Chondrocyte (in vitro differentiated cells): ENCODE measurements at regions not wholly inside any gene's neighbourhood (a gene's known extent, or its start where the extent isn't known, plus 50 kb on each side); places are given as distances from the start of the nearest gene placed in this dataset.

Experiments
- DNase-seq: peaks from one replicate; pipeline ENCODE4 v3.0.0; 2021; ENCODE audit warnings: mixed read lengths, low spot score
- H3K27ac Mint-ChIP-seq: one replicate; pipeline ENCODE4 v1.8.0; 2021; ENCODE audit warnings: mild to moderate bottlenecking, moderate library complexity, mixed read lengths; ENCODE audit not compliant: unreplicated experiment
- H3K27me3 Mint-ChIP-seq: 2 replicates; pipeline ENCODE4 v1.8.0; 2021; ENCODE audit warnings: low read depth, mixed read lengths
- H3K36me3 Mint-ChIP-seq: 2 replicates; pipeline ENCODE4 v1.8.0; 2021; ENCODE audit warnings: low read depth, mixed read lengths
- H3K4me1 Mint-ChIP-seq: 2 replicates; pipeline ENCODE4 v1.8.0; 2021; ENCODE audit warnings: low read depth, mild to moderate bottlenecking, mixed read lengths
- H3K4me3 Mint-ChIP-seq: one replicate; pipeline ENCODE4 v1.8.0; 2021; ENCODE audit warnings: mild to moderate bottlenecking, moderate library complexity, mixed read lengths; ENCODE audit not compliant: unreplicated experiment
- H3K9me3 Mint-ChIP-seq: 2 replicates; pipeline ENCODE4 v1.8.0; 2021; ENCODE audit warnings: low read depth, mixed read lengths
- CTCF ChIP-seq: fragments of 200-600 bp; sonication (generic); IDR thresholded peaks from 2 replicates; pipeline ENCODE4 v1.5.0; 2021; ENCODE audit warnings: antibody characterized with exemption, mild to moderate bottlenecking, moderate library complexity

DNA sequence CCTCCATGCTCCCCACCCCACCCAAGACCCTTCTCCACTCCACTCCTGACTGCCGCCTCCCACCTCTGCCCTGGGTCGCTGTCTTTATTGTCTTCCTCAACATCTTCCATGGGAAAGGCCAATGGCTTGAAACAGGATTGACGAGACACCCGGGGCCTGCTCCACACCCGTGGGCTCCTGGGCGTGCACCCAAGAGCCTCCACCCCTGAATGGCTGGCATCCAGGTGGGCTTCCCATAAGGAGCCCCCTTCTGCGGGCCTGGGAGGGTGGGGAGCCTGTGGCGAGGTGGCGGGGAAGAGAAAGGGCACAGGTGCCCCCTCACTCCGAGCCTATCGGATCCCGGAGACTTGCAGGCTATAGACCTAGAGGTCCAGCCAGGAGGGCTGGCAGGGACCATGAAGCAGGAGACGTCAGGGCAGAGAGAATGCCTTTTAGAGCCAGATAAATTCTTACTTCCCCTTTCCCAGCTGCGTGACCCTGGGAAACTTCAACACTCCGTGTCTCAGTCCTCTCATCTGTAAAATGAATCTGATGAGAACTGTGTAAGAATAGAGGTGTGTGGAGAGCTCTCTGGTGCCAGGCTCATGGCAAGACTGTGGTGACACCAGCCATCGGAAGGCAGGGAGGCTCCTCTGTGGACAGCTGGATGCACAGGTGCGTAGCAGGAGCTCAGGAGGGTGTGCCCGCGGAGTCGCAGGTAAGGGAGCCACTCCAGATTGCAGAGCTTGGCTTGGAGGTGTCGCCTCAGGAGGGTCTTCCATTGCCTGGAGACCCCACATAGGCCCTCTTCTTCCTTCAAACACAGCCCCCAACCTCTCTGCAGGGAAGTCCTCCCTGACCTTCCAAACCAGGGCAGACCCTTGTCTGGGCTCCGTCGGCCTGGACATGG, 53.9 kb downstream of the SMIM38 start:
- Mint-ChIP-seq H3K4me1 (peaks cover 3% of the 10 kb centered on the region), H3K27me3 (peaks cover 20% of the 10 kb centered on the region), H3K36me3 (no peaks in the 10 kb centered on the region), H3K27ac (no peak overlapping the region), H3K9me3 (peaks cover 6% of the 10 kb centered on the region), H3K4me3 (no peak overlapping the region)
- no peak for DNase-seq
- no peak for TF ChIP-seq CTCF

DNA sequence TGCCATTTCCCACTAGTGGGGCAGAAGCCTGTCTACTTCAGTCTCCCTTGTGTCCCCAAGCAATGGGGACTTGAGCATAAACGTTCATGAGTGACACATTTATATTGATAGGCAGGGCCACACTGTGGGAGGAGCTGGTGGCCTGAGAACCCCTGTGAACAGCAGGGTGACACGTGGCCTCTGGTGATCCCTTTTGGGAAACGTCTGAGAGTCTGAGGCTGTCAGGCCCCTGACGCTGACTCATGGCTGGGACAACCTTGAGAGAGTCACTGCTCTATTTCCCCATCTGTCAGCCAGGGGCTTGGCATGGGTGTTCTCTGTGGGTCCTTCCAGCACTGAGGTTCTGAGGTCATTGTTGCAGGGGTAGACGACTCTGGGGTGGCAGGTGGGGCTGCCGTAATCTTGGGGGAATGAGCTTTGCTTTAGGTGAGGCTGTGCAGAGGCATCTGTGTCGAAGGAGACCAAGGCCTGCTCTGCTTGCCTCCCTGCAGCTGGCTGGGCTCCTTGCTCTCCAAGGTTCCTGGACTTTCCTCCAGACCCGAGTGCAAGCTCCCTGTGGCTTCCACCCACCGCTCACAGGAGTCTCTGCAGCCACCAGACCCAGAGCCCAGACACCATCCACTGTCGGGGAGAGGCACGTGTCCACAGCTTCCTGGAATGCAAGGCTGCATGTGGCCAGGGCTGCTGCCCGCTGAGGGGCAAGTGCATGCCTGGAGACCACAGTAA, 54.7 kb downstream of the SMIM38 start:
- Mint-ChIP-seq H3K27me3 (peaks cover 20% of the 10 kb centered on the region), H3K4me3 (no peak overlapping the region), H3K36me3 (no peaks in the 10 kb centered on the region), H3K27ac (no peak overlapping the region), H3K9me3 (peaks cover 6% of the 10 kb centered on the region), H3K4me1 (peaks cover 3% of the 10 kb centered on the region)
- DNase-seq: no peak
- TF ChIP-seq CTCF: no peak

DNA sequence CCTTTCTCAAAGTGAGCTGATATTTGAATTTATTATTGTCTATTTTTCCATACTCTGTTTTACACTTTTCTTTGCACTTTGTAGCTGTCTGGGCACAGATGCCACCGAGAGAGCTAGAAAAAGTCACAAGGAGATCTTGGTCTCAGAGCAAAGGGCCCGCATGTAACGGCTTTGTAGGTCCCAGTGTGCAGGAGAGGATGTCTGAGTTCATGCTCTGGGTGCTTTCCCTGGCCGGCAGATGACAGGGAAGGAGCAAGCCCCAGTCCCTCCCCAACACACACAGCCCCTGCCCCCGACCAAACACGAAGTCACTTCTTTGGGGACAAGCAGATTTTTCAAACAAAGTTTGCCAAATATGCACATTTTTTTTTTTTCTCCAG, 55.8 kb downstream of the SMIM38 start:
- Mint-ChIP-seq H3K4me3 (no peak overlapping the region), H3K36me3 (no peaks in the 10 kb centered on the region), H3K27ac (no peak overlapping the region), H3K9me3 (peaks cover 6% of the 10 kb centered on the region), H3K27me3 (peaks cover 18% of the 10 kb centered on the region), H3K4me1 (peaks cover 3% of the 10 kb centered on the region)
- no peak for TF ChIP-seq CTCF
- no peak for DNase-seq

DNA sequence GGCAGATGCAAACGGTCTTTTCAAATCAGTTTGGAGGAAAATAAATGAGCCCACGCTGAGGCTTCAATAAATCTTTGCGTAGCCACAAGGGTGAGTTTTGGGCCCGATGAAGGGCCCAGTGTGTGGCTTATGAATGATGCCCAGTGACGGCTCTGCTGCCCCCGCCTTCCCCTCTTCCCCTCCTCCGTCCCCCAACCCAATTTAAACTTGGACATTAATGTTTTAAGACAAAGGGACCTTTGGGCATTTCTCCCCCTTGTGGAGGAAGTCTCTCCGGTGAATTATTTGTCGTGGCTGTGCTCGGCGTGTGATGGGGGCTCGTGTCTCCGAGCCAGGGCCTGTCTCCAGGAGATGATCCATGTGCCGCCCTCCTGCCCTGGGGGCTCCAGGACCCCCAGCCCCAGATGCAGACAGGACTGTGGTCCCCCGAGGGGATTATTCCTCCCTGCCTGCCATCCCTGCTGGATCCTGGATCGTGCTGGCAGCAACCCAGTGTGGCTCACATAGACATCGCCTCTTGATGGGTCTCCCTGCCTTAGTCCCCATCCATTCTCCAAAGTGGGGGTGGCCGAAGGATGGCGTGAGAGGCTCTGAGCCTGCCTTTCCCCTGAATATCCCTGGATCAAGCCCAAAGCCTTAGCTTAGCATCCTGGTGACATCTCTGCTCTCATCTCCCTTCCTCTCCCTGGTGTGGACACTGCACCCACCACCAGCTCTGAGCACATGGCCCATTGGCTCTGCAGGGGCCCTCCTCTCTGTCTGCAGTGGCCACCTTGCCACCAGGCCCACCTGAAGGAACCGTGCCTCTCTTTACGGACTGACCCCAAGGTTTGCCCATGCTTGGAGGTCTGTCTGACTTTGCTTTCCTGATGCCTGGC, 56.4 kb downstream of the SMIM38 start:
- peak; percentile 76 for TF ChIP-seq CTCF
- H3K4me3 Mint-ChIP-seq: no peak overlapping the region
- H3K4me1 Mint-ChIP-seq: peaks cover 3% of the 10 kb centered on the region
- H3K9me3 Mint-ChIP-seq: peaks cover 6% of the 10 kb centered on the region
- no peak overlapping the region for H3K27ac Mint-ChIP-seq
- H3K36me3 Mint-ChIP-seq: no peaks in the 10 kb centered on the region
- DNase-seq: no peak
- H3K27me3 Mint-ChIP-seq: peaks cover 15% of the 10 kb centered on the region

- H3K27ac Mint-ChIP-seq: no peak overlapping the region
- peaks cover 14% of the 10 kb centered on the region for H3K27me3 Mint-ChIP-seq
Measured at GRCh38 chr11:69212798-69213110, 57.0 kb downstream of the SMIM38 start.

More at GRCh38 chr11:69212798-69213110, 57.0 kb downstream of the SMIM38 start:
- no peak for TF ChIP-seq CTCF
- H3K36me3 Mint-ChIP-seq: no peaks in the 10 kb centered on the region
- H3K4me3 Mint-ChIP-seq: no peak overlapping the region
- H3K9me3 Mint-ChIP-seq: peaks cover 6% of the 10 kb centered on the region
- peaks cover 3% of the 10 kb centered on the region for H3K4me1 Mint-ChIP-seq
- no peak for DNase-seq
